HS-27A (cell line): ENCODE measurements at regions not wholly inside any gene's neighbourhood (a gene's known extent, or its start where the extent isn't known, plus 50 kb on each side); places are given as distances from the start of the nearest gene placed in this dataset.
"Not testable (repeated sequence)": the region's sequence is repeated elsewhere in the genome, so short reads cannot be mapped to it uniquely, and the experiment has no call there.

Experiments used
- DNase-seq: peaks from one replicate; pipeline ENCODE4 v3.0.0-alpha.2; 2012; ENCODE audit warnings: low read depth, missing footprints

- DNase-seq: no peak
These were observed 356.0 kb downstream of the PPARGC1A start for GRCh38 chr4:23533859-23534258.

DNA sequence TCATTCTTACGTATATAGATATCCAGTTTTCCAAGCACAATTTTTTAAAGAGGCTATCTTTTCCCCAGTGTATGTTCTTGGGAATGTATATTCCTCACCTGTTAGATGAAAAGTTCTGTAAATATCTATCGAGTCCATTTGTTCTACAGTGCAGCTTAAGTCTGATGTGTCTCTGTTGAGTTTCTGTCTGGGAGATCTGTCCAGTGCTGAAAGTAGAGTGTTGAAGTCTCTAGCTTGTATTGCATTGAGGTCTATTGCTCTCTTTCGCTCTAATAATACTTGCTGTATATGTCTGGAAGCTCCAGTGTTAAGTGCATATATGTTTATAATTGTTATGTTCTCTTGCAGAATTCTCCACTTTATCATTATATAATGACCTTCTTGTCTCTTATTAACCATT, 373.1 kb downstream of the PPARGC1A start:
- no peak for DNase-seq

DNA sequence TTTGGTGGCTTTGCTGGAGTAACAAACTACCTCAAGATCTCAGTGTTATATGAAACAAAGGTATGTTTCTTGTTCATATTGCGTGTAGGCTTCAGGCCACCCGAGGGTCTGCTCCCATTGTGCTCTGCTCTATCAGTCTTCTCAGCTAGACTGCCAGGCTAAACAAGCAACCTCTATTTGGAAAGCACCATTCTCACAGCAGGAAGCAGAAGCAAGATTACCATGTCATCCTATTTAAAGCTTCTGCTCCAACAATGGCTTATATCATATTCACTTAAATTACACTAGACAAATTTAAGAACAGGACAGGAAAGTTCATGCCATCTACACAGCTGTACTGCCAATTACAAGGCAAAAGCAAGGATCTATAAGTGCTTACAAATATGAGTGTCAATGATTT, 385.8 kb downstream of the PPARGC1A start:
- DNase-seq: no peak

DNA sequence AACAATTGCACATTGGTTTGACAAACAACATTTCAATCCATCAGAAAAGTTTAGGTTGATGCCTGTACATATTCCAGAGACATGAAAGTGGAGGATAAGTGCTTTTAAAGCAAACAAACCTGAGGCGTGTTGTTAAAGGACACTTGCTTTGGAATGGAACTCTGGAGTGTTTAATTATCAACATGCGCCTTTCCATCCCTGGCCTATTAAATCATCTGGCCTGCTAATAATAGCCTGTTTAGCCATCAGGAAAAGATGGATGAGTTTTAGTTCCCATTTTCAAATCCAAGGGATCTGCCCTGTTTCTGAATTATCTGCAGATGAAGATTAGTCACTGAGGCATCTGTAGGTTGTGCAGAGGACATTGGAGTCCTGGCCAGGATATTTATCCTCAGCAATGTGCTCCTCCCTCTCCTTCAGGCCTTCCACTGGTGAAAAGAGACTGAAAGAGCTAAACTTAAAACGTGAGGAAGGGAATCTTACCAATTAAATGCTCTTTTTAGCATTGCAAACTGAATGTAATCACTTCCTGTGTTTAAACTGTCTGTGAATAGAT, 388.9 kb downstream of the PPARGC1A start:
- no peak for DNase-seq

- no peak for DNase-seq
These were observed 404.0 kb downstream of the PPARGC1A start for GRCh38 chr4:23485801-23486200.

- DNase-seq: no peak
These were observed 405.2 kb downstream of the PPARGC1A start for GRCh38 chr4:23484689-23485088.

DNA sequence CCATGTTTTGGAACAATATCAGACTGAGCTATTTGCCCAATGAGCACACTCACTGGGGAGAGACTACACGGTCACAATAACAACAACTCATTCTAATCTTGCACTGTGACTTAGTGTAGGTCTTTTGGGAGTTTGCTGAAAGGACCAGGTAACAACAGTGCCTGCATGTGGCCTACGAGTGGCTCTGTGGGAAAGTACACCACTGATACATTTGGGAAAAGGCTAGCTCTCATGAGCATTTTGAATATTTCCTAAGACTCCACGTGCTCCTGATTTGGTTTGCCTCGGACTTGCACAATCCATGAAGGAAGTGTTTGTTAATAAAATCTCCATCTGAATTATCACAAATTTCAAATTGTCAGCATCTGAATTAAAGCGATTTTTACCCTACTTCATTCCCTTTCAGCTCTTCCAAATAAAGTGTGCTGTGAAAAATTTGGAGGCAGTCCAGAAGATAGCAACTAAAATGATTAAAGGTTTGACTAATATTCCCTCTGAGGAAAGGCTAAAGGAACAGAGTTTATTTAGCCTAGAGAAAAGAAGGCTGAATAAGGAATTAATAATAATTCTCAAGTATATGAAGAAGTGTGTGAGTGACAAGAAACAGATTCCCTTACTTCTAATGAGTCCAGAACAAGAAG, 406.4 kb downstream of the PPARGC1A start:
- no peak for DNase-seq

DNA sequence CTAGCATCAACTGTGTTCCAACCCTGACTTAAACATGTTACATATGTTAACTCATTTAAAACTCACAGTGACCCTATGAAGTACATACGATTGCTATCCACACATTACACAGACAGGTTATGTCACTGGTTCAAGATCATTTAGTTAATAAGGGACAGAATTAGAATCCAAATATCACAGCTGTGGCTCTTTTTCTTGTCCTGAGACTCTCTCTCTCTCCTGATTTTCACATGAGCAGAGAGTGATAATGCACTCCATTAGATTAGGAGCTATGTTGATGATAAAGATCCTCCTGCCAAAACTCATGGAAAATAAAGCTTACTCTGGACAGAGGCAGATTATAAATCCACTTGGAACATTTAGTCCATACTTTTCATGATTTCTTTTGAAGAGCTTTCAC, 408.3 kb downstream of the PPARGC1A start:
- DNase-seq: no peak

GRCh38 chr4:23477905-23478304, 411.9 kb downstream of the PPARGC1A start:
- no peak for DNase-seq

- no peak for DNase-seq
These were observed 413.2 kb downstream of the PPARGC1A start for GRCh38 chr4:23476515-23477090.

- no peak for DNase-seq
These were observed 426.8 kb downstream of the PPARGC1A start for GRCh38 chr4:23463071-23463470.

DNA sequence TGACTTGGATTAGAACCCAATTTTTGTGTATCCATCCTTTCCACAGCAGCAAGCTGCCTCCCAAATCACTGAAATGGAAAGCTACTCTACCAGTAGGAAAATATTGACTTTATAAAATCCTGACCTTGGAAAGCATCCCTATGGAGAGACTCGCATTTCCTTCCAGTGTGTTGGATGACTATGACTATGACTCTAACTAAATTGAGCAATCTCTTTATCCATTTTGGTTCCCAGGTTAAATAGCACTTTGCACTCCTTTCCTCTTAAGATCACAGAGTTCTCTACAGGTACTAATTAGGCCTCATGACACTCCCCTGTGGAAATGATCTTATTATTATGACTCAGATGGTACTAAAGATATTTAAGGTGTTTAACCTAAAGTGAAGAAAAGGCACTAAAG, 431.8 kb downstream of the PPARGC1A start:
- no peak for DNase-seq

- no peak for DNase-seq
These were observed 433.0 kb downstream of the PPARGC1A start for GRCh38 chr4:23456864-23457263.

DNA sequence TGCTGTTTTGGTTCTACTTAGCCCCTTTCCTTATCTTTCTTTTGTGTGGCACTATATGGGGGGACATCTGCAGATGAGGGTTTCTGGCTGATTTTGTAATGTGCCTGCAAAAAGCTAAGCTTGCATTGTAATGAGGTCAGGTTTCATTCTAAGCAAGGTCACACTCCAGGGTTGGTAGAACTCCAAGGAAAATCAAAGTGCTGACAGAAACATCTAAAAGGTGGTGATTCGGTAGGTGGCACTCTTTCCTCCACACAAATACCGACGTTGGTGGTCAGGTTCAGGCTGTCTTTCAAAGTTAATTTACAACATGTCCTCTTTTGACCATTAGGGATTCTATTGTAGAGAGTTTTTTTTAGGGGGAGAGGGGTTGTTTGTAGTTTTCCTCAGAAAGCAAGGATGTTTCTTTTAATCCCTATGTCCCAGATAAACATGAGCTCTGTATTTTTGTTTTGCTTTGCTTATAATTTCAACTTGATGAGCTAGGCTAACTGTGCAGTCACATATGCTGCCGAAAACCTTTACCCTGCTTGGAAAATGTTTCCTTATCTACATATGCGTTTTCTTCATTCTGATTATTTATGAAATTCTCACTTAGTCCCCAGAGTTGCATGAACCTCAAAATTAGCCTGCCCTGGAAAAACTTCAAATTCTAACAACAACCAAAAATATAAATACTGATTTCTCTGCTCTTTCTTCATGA, 434.2 kb downstream of the PPARGC1A start:
- no peak for DNase-seq

DNA sequence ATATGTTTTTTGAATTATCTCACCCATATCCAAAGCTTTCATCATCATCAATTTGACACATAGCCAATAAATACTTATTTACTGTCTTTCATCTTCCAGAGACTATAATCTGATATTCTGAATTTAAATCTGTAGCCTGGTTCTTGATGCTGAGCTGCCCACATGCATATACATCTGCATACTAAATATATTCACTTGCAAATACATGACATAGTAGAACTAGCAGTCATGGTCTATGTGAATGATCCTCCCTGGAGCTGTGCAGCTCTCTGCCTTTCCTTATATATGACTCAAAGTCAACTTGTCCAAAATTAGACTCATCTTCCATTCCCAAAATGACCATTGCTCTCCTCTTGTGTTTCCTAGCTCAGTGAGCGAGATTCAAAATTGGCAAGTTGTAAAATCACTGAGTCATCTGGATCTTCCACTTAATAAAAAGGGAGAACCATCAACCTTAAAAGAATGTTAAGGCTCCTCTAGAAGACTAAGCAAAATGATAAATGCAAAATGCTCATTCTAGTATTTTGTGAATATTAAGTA, 448.2 kb downstream of the PPARGC1A start:
- no peak for DNase-seq

- no peak for DNase-seq
These were observed 451.1 kb downstream of the PPARGC1A start for GRCh38 chr4:23438764-23439163.

GRCh38 chr4:23429497-23429896, 460.4 kb downstream of the PPARGC1A start:
- DNase-seq: no peak

GRCh38 chr4:23425570-23425969, 464.3 kb downstream of the PPARGC1A start:
- no peak for DNase-seq

- no peak for DNase-seq
These were observed 466.3 kb downstream of the PPARGC1A start for GRCh38 chr4:23423540-23423939.

- DNase-seq: no peak
These were observed 467.0 kb downstream of the PPARGC1A start for GRCh38 chr4:23422878-23423277.

DNA sequence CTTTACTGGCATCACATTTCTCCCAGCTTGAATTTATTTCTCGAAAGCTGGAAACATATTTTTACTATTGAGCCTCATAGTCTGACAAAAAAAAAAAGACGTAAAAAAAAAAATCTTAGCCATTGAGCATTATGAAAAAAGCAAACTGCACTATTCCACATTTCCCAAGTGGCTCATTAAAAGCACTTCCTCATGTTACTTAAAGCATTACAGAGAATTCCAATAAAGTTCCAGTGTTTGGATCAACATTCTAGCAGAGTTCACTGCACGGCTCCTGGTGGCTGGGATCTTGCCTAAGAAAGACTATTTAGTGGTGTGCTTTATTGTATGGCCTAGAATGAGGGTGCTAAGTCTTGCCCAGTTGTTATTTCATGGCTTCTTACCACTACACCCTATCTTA, 476.2 kb downstream of the PPARGC1A start:
- DNase-seq: no peak

DNA sequence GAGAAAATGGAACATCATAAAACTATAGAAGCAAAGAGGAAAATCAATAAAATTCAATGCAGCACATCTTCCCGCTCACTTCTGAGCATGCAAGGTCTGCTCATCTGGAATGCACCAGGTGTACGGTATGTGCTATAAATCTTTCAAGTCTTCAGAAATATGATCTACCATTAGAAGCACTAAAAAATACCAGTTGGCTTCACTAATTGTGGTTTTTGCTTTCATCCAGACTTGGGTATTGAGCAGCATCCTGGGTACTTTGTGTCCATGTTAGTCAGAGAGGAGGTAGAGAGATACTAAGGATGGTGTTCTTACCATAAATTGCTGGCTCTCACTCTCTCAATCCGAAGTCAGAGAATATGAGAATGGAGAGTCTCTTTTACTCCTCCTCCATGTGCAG, 477.1 kb downstream of the PPARGC1A start:
- DNase-seq: no peak

DNA sequence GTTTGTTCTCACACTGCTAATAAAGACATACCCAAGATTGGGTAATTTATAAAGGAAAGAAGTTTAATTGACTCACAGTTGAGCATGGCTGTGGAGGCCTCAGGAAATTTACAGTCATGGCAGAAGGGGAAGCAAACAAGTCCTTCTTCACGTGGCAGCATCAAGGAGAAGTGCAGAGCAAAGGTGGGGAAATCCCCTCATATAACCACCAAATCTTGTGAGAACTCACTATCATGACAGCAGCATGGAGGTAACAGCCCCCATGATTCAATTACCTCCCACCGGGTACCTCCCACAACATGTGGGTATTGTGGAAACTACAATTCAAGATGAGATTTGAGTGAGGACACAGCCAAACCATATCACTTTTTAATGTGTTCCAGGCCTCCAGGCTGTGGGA, 480.9 kb downstream of the PPARGC1A start:
- DNase-seq: not testable (repeated sequence)
